HG03135 (cell line): ENCODE measurements at regions not wholly inside any gene's neighbourhood (a gene's known extent, or its start where the extent isn't known, plus 50 kb on each side); places are given as distances from the start of the nearest gene placed in this dataset.

ENCODE experiments used
- ATAC-seq: cut with Tn5 transposase; IDR thresholded peaks from one replicate; pipeline ENCODE4 v1.9.1; 2021; ENCODE audit warnings: mild to moderate bottlenecking, moderate library complexity; ENCODE audit not compliant: unreplicated experiment

DNA sequence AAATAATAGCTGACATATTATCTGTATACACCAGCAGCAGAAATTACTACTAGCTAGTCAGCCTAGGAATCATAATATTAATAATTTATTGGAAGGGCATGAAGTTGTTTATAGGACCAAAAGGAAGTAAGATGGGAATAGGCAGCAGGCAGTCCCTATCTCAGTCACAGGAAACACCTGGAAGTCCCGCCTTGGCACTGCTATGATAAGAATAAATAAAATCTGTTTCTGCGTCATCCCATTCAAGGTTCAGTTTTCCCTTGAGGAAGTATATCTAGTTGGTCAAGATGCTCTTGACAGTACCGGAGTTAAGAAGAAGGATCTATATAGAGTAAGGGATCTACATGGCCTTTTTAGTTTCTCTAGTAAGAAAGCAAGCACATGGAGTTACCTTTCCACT is 830.8 kb downstream of the DIAPH3 start:
- no peak for ATAC-seq

DNA sequence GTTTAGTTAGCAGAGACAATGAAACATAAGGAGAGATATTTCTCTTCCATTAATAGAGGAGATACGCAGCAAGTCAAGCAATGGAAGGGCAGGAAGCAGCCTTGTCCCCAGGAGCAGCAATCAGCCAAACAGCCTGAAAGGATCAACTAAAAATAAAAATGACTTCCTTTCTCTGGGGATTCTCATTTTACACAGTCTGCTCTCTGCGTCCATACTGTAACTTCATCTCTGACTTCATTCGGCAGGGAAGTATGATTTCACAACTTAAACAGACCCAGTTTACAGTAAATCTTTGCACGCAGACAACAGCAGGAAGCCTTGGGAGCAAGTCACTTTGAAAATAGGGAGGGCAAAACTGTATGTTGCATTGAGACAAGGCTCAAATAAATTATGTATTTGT is 826.7 kb downstream of the DIAPH3 start:
- no peak for ATAC-seq

DNA sequence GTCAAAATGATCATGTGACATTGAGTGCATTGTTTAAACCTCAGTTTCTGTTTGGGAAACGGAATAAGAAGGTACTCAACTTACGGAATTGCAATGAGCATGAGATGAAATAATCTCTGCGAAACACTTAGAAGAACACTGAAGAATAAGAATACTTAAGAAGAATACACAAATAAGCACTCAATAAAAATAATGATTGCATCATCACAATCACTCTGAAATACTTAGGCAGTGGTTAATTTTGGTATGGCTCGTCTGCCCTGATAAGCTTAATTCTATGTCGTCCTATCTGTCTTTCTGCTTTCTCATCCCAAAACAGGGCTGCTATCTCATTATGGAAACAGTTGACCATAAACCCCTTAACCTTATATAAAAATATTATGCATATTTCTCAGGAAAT is 823.6 kb downstream of the DIAPH3 start:
- no peak for ATAC-seq

GRCh38 chr13:59340581-59340980 is 823.1 kb downstream of the DIAPH3 start:
- ATAC-seq, result no peak

- ATAC-seq, result no peak
Measured at GRCh38 chr13:59342400-59342799, 821.3 kb downstream of the DIAPH3 start.

DNA sequence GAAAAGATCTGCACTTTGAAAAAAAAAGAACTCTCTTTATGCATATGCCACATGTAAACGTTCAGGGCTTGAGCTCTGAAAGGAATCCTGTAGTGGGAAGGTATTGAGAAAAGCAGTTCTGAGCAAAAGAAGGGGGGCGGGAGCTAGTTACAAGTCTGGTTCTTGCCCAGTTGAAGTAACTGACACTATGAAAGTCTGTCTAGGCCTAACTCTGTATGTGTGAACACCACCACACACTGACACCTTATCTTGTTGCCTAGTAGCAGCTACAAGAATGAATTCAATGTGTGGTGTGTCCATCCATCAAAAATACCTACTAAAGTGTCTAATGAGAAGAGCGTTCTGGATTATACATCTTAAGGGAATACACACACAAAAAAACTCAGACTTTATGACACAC is 820.6 kb downstream of the DIAPH3 start:
- no peak for ATAC-seq

DNA sequence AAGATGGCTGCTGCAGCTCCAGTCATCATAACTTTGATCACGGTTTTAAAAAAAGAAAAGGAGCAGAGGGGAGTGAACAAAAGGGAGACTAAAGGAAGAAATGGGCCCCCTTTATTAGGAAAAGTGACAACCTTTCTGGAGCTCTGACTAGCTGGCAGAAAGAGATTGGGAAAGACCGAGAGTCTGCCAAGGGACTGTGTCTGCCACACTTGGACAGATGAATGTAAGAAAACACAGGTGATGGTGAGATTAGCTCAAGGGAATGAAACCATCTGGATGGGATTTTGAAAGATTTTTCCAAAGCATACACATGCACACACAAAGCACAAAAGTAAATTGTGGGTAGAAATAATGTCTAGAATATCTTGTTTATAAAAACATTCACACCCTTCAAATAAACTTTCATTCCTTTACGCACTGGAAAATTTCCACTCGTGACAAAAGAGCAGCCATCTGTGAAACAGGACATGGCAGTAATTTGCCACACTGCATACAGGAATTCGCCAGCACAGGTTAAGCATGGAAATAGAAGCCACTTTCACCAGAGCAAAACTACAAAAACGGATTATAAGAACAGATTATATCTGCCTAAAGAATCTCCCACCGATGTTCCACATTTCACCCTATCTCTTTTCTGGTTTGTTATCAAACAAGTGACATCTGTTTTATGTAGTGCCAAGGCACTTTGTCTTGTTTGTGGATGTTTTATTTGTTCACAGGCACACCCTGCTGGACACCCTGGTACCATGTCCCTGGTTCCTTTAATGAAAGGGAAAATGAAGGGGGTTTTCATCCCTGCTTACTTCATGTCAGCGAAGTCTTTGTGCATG is 819.5 kb downstream of the DIAPH3 start:
- no peak for ATAC-seq

- ATAC-seq, result no peak
Measured at GRCh38 chr13:59345311-59345710, 818.4 kb downstream of the DIAPH3 start.

DNA sequence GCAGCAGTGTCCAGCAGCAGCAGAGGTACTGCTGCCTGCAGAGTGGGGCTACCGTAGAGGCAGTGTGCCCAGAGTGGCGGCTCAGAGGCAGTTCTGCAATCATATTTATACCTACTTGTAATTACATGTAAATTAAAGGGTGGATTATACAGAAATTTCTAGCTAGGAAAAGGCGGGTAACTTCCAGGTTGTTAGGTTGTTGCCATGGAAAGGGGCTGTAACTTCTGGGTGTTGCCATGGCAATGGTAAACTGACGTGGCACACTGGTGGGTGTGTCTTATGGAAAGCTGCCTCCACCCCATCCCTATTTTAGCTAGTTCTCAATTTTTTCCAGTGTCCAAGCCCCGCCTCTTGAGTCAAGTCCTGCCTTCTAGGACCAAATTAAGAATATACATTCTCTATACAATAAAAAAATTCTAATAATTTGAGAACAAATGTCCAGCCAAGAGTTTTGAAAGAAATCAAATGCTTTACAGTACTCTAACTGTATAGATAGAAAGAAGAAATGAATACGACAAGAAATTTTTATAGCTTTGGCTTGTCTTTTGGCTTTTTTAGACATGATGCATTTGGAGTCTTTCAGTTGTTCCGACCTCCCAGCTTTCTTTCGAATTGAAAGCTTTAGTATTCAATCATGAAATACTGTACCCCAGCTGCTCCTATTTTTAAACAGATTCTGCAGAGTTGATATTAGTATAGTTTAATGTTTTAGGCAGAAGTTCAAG is 816.6 kb downstream of the DIAPH3 start:
- no peak for ATAC-seq

DNA sequence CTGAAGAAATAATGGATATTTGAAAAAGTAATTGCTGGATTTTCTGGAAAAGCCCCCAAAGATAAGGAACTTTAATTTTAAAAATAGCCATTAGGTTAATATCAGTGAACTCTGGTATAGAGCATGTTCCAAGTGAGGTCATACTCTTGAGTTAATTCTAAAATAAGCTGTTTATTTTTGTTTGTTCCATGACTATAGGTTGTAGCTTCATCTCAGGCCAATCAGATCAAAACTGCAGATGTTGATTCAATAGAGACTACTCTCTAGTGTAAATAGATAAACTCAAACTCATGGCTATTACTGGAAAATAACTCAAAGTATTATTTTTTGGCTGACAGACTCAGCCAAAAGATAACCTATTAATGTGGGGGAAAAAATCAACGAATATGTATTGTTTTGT is 815.1 kb downstream of the DIAPH3 start:
- no peak for ATAC-seq

- no peak for ATAC-seq
Measured at GRCh38 chr13:59352600-59352999, 811.1 kb downstream of the DIAPH3 start.

DNA sequence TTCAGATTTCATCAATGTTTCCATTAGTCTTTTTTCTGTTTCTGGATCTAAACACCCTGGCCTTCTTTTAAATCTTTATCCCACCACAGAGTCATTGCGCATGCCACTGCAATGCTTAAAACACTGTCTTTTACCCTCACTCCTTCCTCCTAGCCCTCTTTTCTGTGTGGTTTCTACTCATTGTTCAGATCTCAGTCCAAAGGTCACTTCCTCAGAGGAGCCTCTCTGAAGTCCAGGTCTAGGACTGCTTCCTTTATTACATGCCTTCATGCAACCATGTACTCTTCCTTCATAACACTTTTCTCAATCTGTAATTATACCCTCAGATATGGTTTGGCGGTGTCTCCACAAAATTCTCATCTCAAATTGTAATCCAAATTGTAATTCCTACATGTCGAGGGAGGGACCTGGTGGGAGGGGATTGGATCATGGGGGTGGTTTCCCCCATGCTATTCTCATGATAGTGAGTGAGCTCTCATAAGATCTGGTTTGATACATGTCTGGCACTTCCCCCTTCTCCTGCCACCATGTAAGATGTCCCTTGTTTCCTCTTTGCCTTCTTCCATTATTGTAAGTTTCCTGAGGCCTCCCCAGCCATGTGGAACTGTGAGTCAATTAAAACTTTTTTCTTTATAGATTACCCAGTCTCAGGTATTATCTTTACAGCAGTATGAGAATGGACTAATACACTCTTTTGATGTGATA is 808.9 kb downstream of the DIAPH3 start:
- ATAC-seq, result peak; percentile 58

DNA sequence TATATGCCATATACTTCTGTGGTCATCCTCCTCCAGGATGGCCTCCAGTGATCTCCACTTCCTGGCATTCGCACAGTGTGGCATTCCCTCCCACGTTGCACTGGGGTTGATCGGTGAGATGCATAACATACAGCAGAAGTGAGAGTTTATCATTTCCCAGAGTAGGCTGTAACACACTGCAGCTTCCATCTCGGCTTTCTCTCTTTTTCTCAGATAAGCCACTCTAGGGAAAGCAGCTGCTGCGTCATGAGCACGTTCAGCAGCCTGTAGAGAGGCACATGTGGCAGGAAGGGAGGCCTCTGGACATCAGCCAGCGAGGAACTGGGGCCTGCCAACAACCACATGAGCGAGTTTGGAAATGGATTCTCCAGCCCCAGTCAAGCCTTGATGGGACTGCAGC is 807.1 kb downstream of the DIAPH3 start:
- no peak for ATAC-seq

DNA sequence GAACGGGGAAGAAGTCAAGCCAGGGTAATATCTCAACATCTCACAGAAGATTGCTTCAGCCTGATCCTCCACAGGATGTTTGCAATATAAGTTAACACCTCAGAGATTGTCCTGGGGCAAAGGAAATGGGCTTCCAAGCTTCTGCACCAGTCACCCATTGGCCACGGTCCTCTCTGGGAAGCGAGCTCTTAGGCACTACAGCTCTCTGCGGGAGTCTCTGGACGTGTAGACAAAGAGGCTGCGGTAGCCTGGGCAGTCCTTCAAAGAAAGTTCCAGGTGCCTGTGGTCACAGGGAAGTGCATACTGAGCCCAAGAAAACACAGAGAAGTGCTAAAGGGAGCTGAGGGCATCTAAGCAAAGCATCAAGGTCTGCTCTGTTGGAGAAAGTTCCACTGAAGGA is 805.7 kb downstream of the DIAPH3 start:
- ATAC-seq, result no peak

DNA sequence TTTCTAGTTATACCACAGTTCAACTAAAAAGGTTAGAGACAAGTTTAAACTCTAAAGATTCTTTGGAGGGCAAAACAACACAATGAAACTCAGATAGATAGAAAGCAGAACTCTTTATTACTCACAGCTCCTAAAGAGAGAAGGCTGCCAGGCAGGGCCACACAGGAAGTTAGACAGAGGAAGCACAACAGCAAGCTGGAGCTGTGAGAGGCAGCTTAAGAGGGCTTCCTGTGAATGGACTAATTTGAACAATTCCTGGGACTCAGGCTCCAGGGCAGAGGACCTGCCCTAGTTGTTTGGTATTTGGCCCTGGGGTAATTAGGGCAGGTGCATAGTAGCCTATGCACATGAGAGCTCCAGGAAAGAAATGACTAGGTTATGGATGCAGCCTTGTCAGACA is 803.6 kb downstream of the DIAPH3 start:
- no peak for ATAC-seq

DNA sequence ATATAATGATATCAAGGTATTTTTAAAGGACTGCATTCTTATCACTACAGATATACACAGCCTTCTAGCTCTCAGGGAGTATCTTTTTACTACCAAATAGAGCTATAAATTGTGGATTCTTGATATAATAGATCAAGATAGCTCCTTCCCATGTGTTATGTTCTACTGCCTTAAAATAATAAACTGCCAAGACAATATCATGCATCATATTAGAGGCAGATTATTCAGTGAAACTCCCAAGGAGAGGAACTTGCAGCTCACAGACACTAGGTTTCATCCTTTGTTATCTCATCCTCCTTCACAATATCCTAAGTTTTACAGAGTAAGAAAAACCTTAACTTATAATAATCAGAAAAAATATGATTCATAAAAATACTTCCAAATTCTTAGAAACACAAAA is 802.8 kb downstream of the DIAPH3 start:
- ATAC-seq, result no peak

GRCh38 chr13:59363313-59363712 is 800.4 kb downstream of the DIAPH3 start:
- ATAC-seq, result no peak

GRCh38 chr13:59363947-59364346 is 799.8 kb downstream of the DIAPH3 start:
- no peak for ATAC-seq

- ATAC-seq, result no peak
Measured at GRCh38 chr13:59364641-59365085, 799.1 kb downstream of the DIAPH3 start.

GRCh38 chr13:59367467-59367866 is 796.3 kb downstream of the DIAPH3 start:
- no peak for ATAC-seq

GRCh38 chr13:59367904-59368303 is 795.8 kb downstream of the DIAPH3 start:
- no peak for ATAC-seq

DNA sequence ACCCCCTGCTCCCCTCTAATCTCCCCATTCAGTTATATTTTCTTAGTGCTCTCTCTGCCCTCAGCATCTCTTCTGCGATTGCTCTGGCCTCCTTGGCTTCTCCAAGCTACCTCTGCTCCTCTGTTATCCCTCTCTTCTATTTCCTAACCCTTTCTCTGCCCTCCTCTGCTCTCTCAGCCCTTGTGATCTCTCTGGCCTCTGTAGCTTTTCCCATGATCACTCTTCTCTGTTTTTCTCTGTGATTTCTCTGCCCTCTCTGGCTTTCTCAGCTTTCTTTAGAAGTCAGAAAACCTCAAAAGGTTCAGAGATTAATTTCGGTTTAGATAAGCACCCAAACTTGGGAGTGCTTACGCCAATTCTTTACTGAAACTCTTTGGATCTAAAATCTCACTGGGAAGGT is 795.0 kb downstream of the DIAPH3 start:
- ATAC-seq, result no peak
